HG03575 (cell line): ENCODE measurements at regions not wholly inside any gene's neighbourhood (a gene's known extent, or its start where the extent isn't known, plus 50 kb on each side); places are given as distances from the start of the nearest gene placed in this dataset.
"Not testable (repeated sequence)": the region's sequence is repeated elsewhere in the genome, so short reads cannot be mapped to it uniquely, and the experiment has no call there.

Source experiments
- ATAC-seq: cut with Tn5 transposase; IDR thresholded peaks from one replicate; pipeline ENCODE4 v1.9.1; 2021; ENCODE audit not compliant: unreplicated experiment, insufficient number of reproducible peaks, low FRiP score; ENCODE audit errors: extremely low read depth

- ATAC-seq = no peak
These were observed 195.4 kb downstream of the ALG10 start for GRCh38 chr12:34217660-34218059.

GRCh38 chr12:34218193-34219045 is 196.1 kb downstream of the ALG10 start:
- ATAC-seq = peak; percentile 85

GRCh38 chr12:34219046-34219770 is 196.9 kb downstream of the ALG10 start:
- ATAC-seq = no peak

GRCh38 chr12:34220079-34220478 is 197.8 kb downstream of the ALG10 start:
- not testable (repeated sequence) for ATAC-seq

GRCh38 chr12:34223640-34224039 is 201.3 kb downstream of the ALG10 start:
- ATAC-seq = no peak

- ATAC-seq = not testable (repeated sequence)
These were observed 203.7 kb downstream of the ALG10 start for GRCh38 chr12:34226044-34226443.

GRCh38 chr12:34228046-34228445 is 205.8 kb downstream of the ALG10 start:
- ATAC-seq = not testable (repeated sequence)

- not testable (repeated sequence) for ATAC-seq
These were observed 206.7 kb downstream of the ALG10 start for GRCh38 chr12:34229033-34229432.

GRCh38 chr12:34233618-34234017 is 211.3 kb downstream of the ALG10 start:
- ATAC-seq = no peak

GRCh38 chr12:34236073-34236472 is 213.8 kb downstream of the ALG10 start:
- ATAC-seq = no peak

GRCh38 chr12:34244608-34245007 is 222.3 kb downstream of the ALG10 start:
- ATAC-seq = no peak

GRCh38 chr12:34249271-34249670 is 227.0 kb downstream of the ALG10 start:
- no peak for ATAC-seq

- not testable (repeated sequence) for ATAC-seq
These were observed 229.6 kb downstream of the ALG10 start for GRCh38 chr12:34251879-34252278.

- no peak for ATAC-seq
These were observed 231.4 kb downstream of the ALG10 start for GRCh38 chr12:34253674-34254073.

GRCh38 chr12:34257093-34257492 is 234.8 kb downstream of the ALG10 start:
- no peak for ATAC-seq

- not testable (repeated sequence) for ATAC-seq
These were observed 239.8 kb downstream of the ALG10 start for GRCh38 chr12:34262140-34262539.

GRCh38 chr12:34264110-34264509 is 241.8 kb downstream of the ALG10 start:
- no peak for ATAC-seq

- not testable (repeated sequence) for ATAC-seq
These were observed 251.4 kb downstream of the ALG10 start for GRCh38 chr12:34273703-34274102.

- ATAC-seq = no peak
These were observed 252.8 kb downstream of the ALG10 start for GRCh38 chr12:34275129-34275528.

GRCh38 chr12:34286483-34286882 is 264.2 kb downstream of the ALG10 start:
- no peak for ATAC-seq
